ENCODE measurements at regions not wholly inside any gene's neighbourhood (a gene's known extent, or its start where the extent isn't known, plus 50 kb on each side); places are given as distances from the start of the nearest gene placed in this dataset.

DNA sequence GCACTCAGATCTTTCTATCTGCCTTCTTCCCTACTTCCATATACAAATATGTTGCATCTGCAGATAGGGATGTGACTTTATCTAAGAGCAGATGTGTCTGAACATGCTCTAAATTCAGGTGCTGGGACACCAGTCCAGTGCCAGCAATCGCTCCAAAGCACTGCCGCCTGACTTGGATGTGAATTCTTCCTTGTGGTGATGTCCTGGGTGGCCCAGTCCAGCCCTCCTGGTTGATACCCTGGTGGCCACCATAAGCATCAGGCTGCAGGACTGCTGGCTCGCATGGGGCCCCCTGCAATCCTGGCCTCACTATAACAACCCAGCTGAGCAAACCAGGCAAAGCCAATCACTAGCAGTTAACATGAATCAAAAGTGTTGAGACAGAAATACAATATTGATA, 149.2 kb upstream of the PDE1C start:
- ChIA-PET POLR2A (no interaction called here), CTCF (interaction anchor here (1.5 to 8.8 kb wide), 2 partner anchors 9 to 260 kb away, joined by 3 to 73 read pairs; no protein-coding TSS in a partner anchor)
- H3K27ac ChIP-seq (ENCODE audit: low read depth in 2 of 2, low read length in 1 of 2), result no peak overlapping the region
- H3K4me3 ChIP-seq (ENCODE audit: low read depth in 2 of 2, low read length in 1 of 2), result no peak overlapping the region
- no peaks in the 10 kb centered on the region for H3K36me3 ChIP-seq (replicated peaks in 1 of 2; ENCODE audit: control insufficient read depth in 1 of 2, insufficient read depth in 2 of 2, low read length in 1 of 2)
- peaks cover 56% of the 10 kb centered on the region for H3K27me3 ChIP-seq (ENCODE audit: insufficient read depth)
- no peaks in the 10 kb centered on the region for H3K9me2 ChIP-seq
- DNase-seq, result no peak
- TF ChIP-seq, protein P1, sequence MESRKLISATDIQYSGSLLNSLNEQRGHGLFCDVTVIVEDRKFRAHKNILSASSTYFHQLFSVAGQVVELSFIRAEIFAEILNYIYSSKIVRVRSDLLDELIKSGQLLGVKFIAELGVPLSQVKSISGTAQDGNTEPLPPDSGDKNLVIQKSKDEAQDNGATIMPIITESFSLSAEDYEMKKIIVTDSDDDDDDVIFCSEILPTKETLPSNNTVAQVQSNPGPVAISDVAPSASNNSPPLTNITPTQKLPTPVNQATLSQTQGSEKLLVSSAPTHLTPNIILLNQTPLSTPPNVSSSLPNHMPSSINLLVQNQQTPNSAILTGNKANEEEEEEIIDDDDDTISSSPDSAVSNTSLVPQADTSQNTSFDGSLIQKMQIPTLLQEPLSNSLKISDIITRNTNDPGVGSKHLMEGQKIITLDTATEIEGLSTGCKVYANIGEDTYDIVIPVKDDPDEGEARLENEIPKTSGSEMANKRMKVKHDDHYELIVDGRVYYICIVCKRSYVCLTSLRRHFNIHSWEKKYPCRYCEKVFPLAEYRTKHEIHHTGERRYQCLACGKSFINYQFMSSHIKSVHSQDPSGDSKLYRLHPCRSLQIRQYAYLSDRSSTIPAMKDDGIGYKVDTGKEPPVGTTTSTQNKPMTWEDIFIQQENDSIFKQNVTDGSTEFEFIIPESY (IDR thresholded peaks at IDR 0.05; ENCODE audit: borderline replicate concordance, low read depth), result no peak
- TF ChIP-seq JUND (IDR thresholded peaks at IDR 0.05) (no peak), RXRA (IDR thresholded peaks at IDR 0.05; ENCODE audit: borderline replicate concordance, low read depth) (no peak), EZH2phosphoT487 (IDR thresholded peaks at IDR 0.05; ENCODE audit: borderline replicate concordance, low read depth) (no peak), FOXJ3 (CRISPR knock-in tag; IDR thresholded peaks at IDR 0.05) (no peak), GATA2 (CRISPR knock-in tag; IDR thresholded peaks at IDR 0.05) (no peak), MXI1 (IDR thresholded peaks at IDR 0.05; ENCODE audit: low read depth, low read length) (no peak), FOXM1 (IDR thresholded peaks at IDR 0.05; ENCODE audit: low read depth) (no peak), RAD21 (IDR thresholded peaks at IDR 0.05; ENCODE audit: low read length) (no peak), TEAD4 (IDR thresholded peaks at IDR 0.05; ENCODE audit: borderline replicate concordance, insufficient read depth) (no peak), NFIC (IDR thresholded peaks at IDR 0.05; ENCODE audit: borderline replicate concordance) (no peak), SMC3 (IDR thresholded peaks at IDR 0.05; ENCODE audit: low read depth, low read length) (no peak)
- TF ChIP-seq, protein P2, sequence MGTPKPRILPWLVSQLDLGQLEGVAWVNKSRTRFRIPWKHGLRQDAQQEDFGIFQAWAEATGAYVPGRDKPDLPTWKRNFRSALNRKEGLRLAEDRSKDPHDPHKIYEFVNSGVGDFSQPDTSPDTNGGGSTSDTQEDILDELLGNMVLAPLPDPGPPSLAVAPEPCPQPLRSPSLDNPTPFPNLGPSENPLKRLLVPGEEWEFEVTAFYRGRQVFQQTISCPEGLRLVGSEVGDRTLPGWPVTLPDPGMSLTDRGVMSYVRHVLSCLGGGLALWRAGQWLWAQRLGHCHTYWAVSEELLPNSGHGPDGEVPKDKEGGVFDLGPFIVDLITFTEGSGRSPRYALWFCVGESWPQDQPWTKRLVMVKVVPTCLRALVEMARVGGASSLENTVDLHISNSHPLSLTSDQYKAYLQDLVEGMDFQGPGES (IDR thresholded peaks at IDR 0.05; ENCODE audit: low read depth, low read length), result no peak
- TF ChIP-seq, protein P3, sequence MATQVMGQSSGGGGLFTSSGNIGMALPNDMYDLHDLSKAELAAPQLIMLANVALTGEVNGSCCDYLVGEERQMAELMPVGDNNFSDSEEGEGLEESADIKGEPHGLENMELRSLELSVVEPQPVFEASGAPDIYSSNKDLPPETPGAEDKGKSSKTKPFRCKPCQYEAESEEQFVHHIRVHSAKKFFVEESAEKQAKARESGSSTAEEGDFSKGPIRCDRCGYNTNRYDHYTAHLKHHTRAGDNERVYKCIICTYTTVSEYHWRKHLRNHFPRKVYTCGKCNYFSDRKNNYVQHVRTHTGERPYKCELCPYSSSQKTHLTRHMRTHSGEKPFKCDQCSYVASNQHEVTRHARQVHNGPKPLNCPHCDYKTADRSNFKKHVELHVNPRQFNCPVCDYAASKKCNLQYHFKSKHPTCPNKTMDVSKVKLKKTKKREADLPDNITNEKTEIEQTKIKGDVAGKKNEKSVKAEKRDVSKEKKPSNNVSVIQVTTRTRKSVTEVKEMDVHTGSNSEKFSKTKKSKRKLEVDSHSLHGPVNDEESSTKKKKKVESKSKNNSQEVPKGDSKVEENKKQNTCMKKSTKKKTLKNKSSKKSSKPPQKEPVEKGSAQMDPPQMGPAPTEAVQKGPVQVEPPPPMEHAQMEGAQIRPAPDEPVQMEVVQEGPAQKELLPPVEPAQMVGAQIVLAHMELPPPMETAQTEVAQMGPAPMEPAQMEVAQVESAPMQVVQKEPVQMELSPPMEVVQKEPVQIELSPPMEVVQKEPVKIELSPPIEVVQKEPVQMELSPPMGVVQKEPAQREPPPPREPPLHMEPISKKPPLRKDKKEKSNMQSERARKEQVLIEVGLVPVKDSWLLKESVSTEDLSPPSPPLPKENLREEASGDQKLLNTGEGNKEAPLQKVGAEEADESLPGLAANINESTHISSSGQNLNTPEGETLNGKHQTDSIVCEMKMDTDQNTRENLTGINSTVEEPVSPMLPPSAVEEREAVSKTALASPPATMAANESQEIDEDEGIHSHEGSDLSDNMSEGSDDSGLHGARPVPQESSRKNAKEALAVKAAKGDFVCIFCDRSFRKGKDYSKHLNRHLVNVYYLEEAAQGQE (IDR thresholded peaks at IDR 0.05; ENCODE audit: low read depth, low read length), result no peak
- TF ChIP-seq, protein P4, sequence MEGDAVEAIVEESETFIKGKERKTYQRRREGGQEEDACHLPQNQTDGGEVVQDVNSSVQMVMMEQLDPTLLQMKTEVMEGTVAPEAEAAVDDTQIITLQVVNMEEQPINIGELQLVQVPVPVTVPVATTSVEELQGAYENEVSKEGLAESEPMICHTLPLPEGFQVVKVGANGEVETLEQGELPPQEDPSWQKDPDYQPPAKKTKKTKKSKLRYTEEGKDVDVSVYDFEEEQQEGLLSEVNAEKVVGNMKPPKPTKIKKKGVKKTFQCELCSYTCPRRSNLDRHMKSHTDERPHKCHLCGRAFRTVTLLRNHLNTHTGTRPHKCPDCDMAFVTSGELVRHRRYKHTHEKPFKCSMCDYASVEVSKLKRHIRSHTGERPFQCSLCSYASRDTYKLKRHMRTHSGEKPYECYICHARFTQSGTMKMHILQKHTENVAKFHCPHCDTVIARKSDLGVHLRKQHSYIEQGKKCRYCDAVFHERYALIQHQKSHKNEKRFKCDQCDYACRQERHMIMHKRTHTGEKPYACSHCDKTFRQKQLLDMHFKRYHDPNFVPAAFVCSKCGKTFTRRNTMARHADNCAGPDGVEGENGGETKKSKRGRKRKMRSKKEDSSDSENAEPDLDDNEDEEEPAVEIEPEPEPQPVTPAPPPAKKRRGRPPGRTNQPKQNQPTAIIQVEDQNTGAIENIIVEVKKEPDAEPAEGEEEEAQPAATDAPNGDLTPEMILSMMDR (IDR thresholded peaks at IDR 0.05), result no peak
- TF ChIP-seq, protein P5, sequence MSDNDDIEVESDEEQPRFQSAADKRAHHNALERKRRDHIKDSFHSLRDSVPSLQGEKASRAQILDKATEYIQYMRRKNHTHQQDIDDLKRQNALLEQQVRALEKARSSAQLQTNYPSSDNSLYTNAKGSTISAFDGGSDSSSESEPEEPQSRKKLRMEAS (IDR thresholded peaks at IDR 0.05; ENCODE audit: low read depth), result no peak
- TF ChIP-seq, protein P6, sequence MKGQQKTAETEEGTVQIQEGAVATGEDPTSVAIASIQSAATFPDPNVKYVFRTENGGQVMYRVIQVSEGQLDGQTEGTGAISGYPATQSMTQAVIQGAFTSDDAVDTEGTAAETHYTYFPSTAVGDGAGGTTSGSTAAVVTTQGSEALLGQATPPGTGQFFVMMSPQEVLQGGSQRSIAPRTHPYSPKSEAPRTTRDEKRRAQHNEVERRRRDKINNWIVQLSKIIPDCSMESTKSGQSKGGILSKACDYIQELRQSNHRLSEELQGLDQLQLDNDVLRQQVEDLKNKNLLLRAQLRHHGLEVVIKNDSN (IDR thresholded peaks at IDR 0.05; ENCODE audit: borderline replicate concordance, low read depth), result no peak
- H3K4me2 ChIP-seq, result no peak overlapping the region
- 17% methylated on average over 3 of the region's 3 CpGs for WGBS (ENCODE audit: low lambda C conversion rate)
- H3K9ac ChIP-seq, result no peak overlapping the region
- no peaks in the 10 kb centered on the region for H3K4me1 ChIP-seq (ENCODE audit: control insufficient read depth in 1 of 2, insufficient read depth in 2 of 2, low read depth in 1 of 2, low read length in 1 of 2)
- H3K9me3 ChIP-seq, result no peaks in the 10 kb centered on the region
- no peaks in the 10 kb centered on the region for H3K79me2 ChIP-seq (ENCODE audit: insufficient read depth)
- H3F3A ChIP-seq (replicated peaks; ENCODE audit: insufficient read depth), result no peaks in the 10 kb centered on the region
- no peaks in the 10 kb centered on the region for H4K20me1 ChIP-seq (ENCODE audit: insufficient read depth)
- H2AFZ ChIP-seq (ENCODE audit: low read depth), result no peak overlapping the region

Data from SK-N-SH (cell line).